T-cell (primary cell): ENCODE measurements at regions not wholly inside any gene's neighbourhood (a gene's known extent, or its start where the extent isn't known, plus 50 kb on each side); places are given as distances from the start of the nearest gene placed in this dataset.

Source experiments
- ATAC-seq, 4 experiments: fragments of 200-7000 bp in 3 of 4; fragments of 150-1000 bp in 1 of 4; cut with Tn5 transposase; replicated peaks in 1 of 4; 1 replicate in 3 of 4; 2 replicates in 1 of 4; pipeline ENCODE4 v1.10.0; 2021; ENCODE audit warnings: moderate library complexity in 3 of 4, mild to moderate bottlenecking in 2 of 4, moderate number of reproducible peaks in 1 of 4
- CTCF ChIA-PET, 2 donors: fragments of 300-600 bp; sonication (Branson Sonifier 250); formaldehyde crosslinking; loops; one replicate each; lab custom pipeline; 2022; ENCODE audit warnings: antibody characterized with exemption in 2 of 2; lab: Charles Lee
- POLR2A ChIA-PET, 2 donors: fragments of 300-600 bp; sonication (Branson Sonifier 250); formaldehyde crosslinking; loops; one replicate each; lab custom pipeline; 2022; ENCODE audit warnings: antibody characterized with exemption in 2 of 2; lab: Charles Lee
- DNase-seq, 35 experiments: peaks; one replicate each; pipeline versions ENCODE4 v3.0.0 to v3.0.0-alpha.2; 2013 to 2023
- H3K27ac ChIP-seq: one replicate; pipeline ENCODE4 v1.5.1; 2013; ENCODE audit warnings: low read length
- H3K27me3 ChIP-seq, 2 experiments: replicated peaks in 1 of 2; 1 replicate in 1 of 2; 2 replicates in 1 of 2; pipeline versions ENCODE4 v1.6.1 to v1.7.0; 2013; ENCODE audit warnings: low read length in 1 of 2, mixed read lengths in 1 of 2; ENCODE audit not compliant: control insufficient read depth in 2 of 2, insufficient read depth in 2 of 2; ENCODE audit errors: extremely low read depth in 1 of 2
- H3K36me3 ChIP-seq, 2 donors: 1 replicate in 1 of 2; 2 replicates in 1 of 2; pipeline versions ENCODE4 v1.6.1 to v1.7.0; 2013; ENCODE audit warnings: low read length in 1 of 2; ENCODE audit not compliant: control insufficient read depth in 2 of 2, insufficient read depth in 1 of 2; ENCODE audit errors: extremely low read depth in 1 of 2
- H3K4me1 ChIP-seq, 2 experiments: 1 replicate in 1 of 2; 2 replicates in 1 of 2; pipeline versions ENCODE4 v1.6.1 to v1.7.0; 2013; ENCODE audit warnings: low read length in 2 of 2, mixed read lengths in 1 of 2; ENCODE audit not compliant: insufficient read depth in 2 of 2, control insufficient read depth in 1 of 2; ENCODE audit errors: extremely low read depth in 1 of 2
- H3K4me3 ChIP-seq, 2 donors: 1 replicate in 1 of 2; 2 replicates in 1 of 2; pipeline versions ENCODE4 v1.5.1 to v1.7.0; 2013; ENCODE audit warnings: mild to moderate bottlenecking in 2 of 2, low read length in 1 of 2, moderate library complexity in 1 of 2; ENCODE audit not compliant: control insufficient read depth in 1 of 2; ENCODE audit errors: extremely low read depth in 1 of 2
- H3K9me3 ChIP-seq: 2 replicates; pipeline ENCODE4 v1.7.0; 2013
- H3K27ac Mint-ChIP-seq, 2 donors: one replicate each; pipeline ENCODE4 v1.8.0; 2020 to 2021; ENCODE audit warnings: mild to moderate bottlenecking in 2 of 2, mixed read lengths in 2 of 2
- H3K27me3 Mint-ChIP-seq, 2 donors: one replicate each; pipeline ENCODE4 v1.8.0; 2021 to 2022; ENCODE audit warnings: mixed read lengths in 2 of 2
- H3K36me3 Mint-ChIP-seq: one replicate; pipeline ENCODE4 v1.8.0; 2021; ENCODE audit warnings: mixed read lengths
- H3K4me1 Mint-ChIP-seq, 3 donors: one replicate each; pipeline ENCODE4 v1.8.0; 2020 to 2022; ENCODE audit warnings: mixed read lengths in 3 of 3, mild to moderate bottlenecking in 1 of 3
- H3K4me3 Mint-ChIP-seq, 3 donors: one replicate each; pipeline ENCODE4 v1.8.0; 2020 to 2022; ENCODE audit warnings: mild to moderate bottlenecking in 3 of 3, mixed read lengths in 3 of 3, moderate library complexity in 3 of 3
- H3K9me3 Mint-ChIP-seq, 3 donors: one replicate each; pipeline ENCODE4 v1.8.0; 2020 to 2022; ENCODE audit warnings: mixed read lengths in 3 of 3
- WGBS: methylation state at CpG from one replicate; pipeline ENCODE4 v1.1.5; 2013; ENCODE audit warnings: missing lambda C conversion rate; ENCODE audit not compliant: insufficient coverage; 5-methylcytosine and 5-hydroxymethylcytosine counted together

DNA sequence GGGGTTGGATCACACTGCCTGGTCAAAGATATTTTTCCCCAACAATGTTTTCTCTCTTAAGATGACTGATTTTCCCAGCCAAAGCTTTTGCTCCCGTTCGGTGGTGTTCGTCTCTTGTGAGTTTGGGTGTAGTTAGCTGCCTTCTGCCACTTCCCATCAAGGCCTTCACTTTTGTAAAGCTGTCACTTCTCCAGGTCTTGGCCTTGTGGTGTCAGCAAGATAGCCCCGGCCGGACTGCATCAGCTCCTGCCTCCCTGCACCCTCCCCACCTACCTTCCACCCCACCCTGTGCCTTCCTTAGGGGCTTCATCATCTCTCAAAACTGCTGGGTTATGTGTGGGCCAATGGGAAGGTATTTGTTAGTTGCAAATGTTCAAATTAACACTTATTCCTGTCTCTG lies 228.9 kb downstream of the BCL11A start:
- Mint-ChIP-seq H3K27ac (no peak overlapping the region), H3K27me3 (peaks cover 0 to 4% of the 10 kb centered on the region in 2 donors), H3K36me3 (no peaks in the 10 kb centered on the region), H3K9me3 (peaks cover 3 to 9% (median 6%) of the 10 kb centered on the region in 3 donors), H3K4me1 (no peaks in the 10 kb centered on the region), H3K4me3 (no peak overlapping the region)
- H3K27me3 ChIP-seq = no peaks in the 10 kb centered on the region
- no peaks in the 10 kb centered on the region for H3K9me3 ChIP-seq
- ATAC-seq (no peak), DNase-seq (no peak)
- ChIA-PET CTCF (no interaction called here), POLR2A (no interaction called here)
- H3K27ac ChIP-seq = no peak overlapping the region
- no peak overlapping the region for H3K4me3 ChIP-seq
- no CpG with 5 or more reads among the region's 5 CpGs for WGBS
- no peaks in the 10 kb centered on the region for H3K4me1 ChIP-seq
- no peaks in the 10 kb centered on the region for H3K36me3 ChIP-seq

DNA sequence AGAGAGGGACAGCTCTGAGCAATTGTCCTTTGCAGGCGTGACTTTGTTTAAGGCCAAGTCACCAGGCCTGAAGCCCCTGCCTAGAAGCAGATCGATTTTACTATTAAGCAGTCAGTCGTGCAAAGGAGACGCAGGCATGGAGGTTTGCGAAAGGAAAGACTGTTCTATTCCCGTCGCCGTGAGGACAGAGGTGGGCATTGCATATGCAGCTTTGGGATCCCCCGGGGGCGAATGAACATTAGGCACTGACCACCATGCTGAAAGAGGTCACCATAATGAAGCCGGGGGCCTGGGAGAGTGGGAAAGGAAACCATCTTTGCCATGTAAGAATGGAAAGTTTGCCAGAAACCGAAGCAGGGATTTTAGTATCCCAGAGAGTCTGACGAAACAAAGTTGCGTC lies 231.6 kb downstream of the BCL11A start:
- Histone ChIP-seq H3K27me3 (no peaks in the 10 kb centered on the region), H3K4me3 (no peak overlapping the region), H3K27ac (no peak overlapping the region), H3K36me3 (no peaks in the 10 kb centered on the region), H3K9me3 (no peaks in the 10 kb centered on the region), H3K4me1 (no peaks in the 10 kb centered on the region)
- Mint-ChIP-seq H3K4me3 (no peak overlapping the region), H3K9me3 (peaks cover 3 to 9% (median 6%) of the 10 kb centered on the region in 3 donors), H3K27ac (no peak overlapping the region), H3K36me3 (no peaks in the 10 kb centered on the region), H3K4me1 (peaks cover 0 to 2% (median 0%) of the 10 kb centered on the region in 3 donors), H3K27me3 (peaks cover 4 to 8% of the 10 kb centered on the region in 2 donors)
- ChIA-PET POLR2A (no interaction called here), CTCF (interaction anchor here in 1 of 2 donors (0.6 kb wide), 1 partner anchor 34 kb away, joined by 3 read pairs; no protein-coding TSS in a partner anchor)
- no peak for ATAC-seq
- WGBS = 86% methylated on average over 12 of the region's 14 CpGs
- no peak for DNase-seq

DNA sequence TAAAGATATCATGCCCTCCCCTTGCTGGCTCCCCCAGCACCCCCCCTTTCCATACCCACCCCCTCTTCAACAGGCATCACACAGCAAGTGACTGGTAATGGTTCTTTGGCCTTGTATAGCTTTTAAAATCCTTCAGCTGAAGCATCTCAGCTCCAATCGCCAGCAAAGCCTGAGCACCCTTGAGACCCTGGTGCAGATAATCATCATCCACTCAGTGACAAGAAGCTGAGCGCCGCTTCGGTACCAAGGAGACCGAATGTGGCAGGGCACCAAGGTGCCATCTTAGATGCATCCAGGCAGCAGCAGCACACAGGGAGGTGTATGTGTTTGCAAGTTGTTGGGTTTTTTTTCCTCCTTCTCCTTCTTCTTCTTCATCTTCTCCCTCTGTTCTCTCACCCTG lies 232.7 kb downstream of the BCL11A start:
- no peak for DNase-seq
- Histone ChIP-seq H3K4me3 (no peak overlapping the region), H3K9me3 (no peaks in the 10 kb centered on the region), H3K36me3 (no peaks in the 10 kb centered on the region), H3K4me1 (no peaks in the 10 kb centered on the region), H3K27ac (no peak overlapping the region), H3K27me3 (no peaks in the 10 kb centered on the region)
- Mint-ChIP-seq H3K4me3 (no peak overlapping the region), H3K9me3 (peaks cover 0 to 3% (median 3%) of the 10 kb centered on the region in 3 donors), H3K36me3 (no peaks in the 10 kb centered on the region), H3K4me1 (peaks cover 0 to 2% (median 0%) of the 10 kb centered on the region in 3 donors), H3K27me3 (peaks cover 4 to 8% of the 10 kb centered on the region in 2 donors), H3K27ac (no peak overlapping the region)
- CTCF ChIA-PET = no interaction called here
- WGBS = 94% methylated on average over 3 of the region's 5 CpGs
- POLR2A ChIA-PET = no interaction called here
- no peak for ATAC-seq

DNA sequence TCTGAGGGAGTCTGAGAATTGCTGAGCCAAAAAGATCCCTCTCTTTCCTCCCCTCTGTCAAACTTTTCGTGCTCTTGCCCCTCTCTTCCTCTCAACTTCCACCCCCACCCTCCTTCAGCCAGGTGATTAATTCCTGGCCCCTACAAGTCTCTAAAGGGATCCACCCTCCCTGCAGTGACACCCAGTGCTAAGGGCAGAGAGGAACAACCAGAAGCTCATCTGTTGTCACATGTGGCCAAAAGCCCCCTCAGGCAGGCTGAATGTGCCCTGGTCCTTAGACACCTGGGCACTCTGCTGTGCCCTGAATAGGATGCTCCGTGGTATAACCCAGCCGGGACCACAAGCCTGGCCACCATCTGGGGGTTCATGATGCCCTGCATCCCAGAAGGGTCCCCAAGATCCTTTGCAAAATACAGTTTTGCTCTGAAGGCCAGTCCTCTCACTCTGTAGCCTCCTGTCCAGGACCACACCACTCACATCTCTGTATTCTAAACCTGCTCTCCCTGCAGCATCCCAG lies 234.4 kb downstream of the BCL11A start:
- CTCF ChIA-PET = no interaction called here

DNA sequence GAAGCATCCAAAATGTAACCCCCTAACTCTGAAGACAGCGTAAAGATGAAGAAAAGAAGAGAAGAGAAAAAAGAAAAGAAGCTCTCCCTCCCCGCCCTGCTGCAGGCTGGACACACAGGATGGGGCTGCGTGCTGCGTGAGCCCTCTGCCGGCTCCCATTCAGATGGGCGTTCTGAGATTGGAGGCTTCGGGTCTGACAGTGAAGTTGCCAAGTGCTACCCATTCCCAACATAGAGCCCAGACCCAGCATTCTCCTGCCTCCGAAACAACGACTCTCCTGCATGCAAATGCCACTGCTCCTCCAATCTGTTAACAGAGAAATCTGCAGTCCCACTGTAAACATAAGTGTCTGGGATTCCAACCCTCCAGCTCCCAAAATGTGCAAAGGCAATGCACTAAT lies 234.9 kb downstream of the BCL11A start:
- no peaks in the 10 kb centered on the region for H3K36me3 Mint-ChIP-seq
- no peak overlapping the region for H3K27ac ChIP-seq
- 83% methylated on average over 8 of the region's 9 CpGs for whole genome bisulfite sequencing
- H3K27me3 ChIP-seq = no peaks in the 10 kb centered on the region
- H3K36me3 ChIP-seq = no peaks in the 10 kb centered on the region
- ChIA-PET POLR2A (no interaction called here), CTCF (no interaction called here)
- ATAC-seq (no peak), DNase-seq (no peak)
- H3K4me1 Mint-ChIP-seq = peaks cover 0 to 2% (median 0%) of the 10 kb centered on the region in 3 donors
- no peaks in the 10 kb centered on the region for H3K9me3 ChIP-seq
- peaks cover 4 to 8% of the 10 kb centered on the region in 2 donors for H3K27me3 Mint-ChIP-seq
- no peak overlapping the region for H3K27ac Mint-ChIP-seq
- no peak overlapping the region for H3K4me3 ChIP-seq
- H3K4me3 Mint-ChIP-seq = no peak overlapping the region
- H3K4me1 ChIP-seq = no peaks in the 10 kb centered on the region
- no peaks in the 10 kb centered on the region for H3K9me3 Mint-ChIP-seq

More for the DNA sequence above, 234.4 kb downstream of the BCL11A start:
- H3K9me3 ChIP-seq = no peaks in the 10 kb centered on the region
- no peaks in the 10 kb centered on the region for H3K4me1 ChIP-seq
- Mint-ChIP-seq H3K27ac (no peak overlapping the region), H3K27me3 (peaks cover 4 to 8% of the 10 kb centered on the region in 2 donors), H3K9me3 (no peaks in the 10 kb centered on the region), H3K4me3 (no peak overlapping the region), H3K36me3 (no peaks in the 10 kb centered on the region), H3K4me1 (peaks cover 0 to 2% (median 0%) of the 10 kb centered on the region in 3 donors)
- ATAC-seq = no peak
- POLR2A ChIA-PET = no interaction called here
- WGBS = 78% methylated on average over 3 of the region's 3 CpGs
- no peak for DNase-seq
- H3K4me3 ChIP-seq = no peak overlapping the region
- H3K36me3 ChIP-seq = no peaks in the 10 kb centered on the region
- no peak overlapping the region for H3K27ac ChIP-seq
- no peaks in the 10 kb centered on the region for H3K27me3 ChIP-seq

DNA sequence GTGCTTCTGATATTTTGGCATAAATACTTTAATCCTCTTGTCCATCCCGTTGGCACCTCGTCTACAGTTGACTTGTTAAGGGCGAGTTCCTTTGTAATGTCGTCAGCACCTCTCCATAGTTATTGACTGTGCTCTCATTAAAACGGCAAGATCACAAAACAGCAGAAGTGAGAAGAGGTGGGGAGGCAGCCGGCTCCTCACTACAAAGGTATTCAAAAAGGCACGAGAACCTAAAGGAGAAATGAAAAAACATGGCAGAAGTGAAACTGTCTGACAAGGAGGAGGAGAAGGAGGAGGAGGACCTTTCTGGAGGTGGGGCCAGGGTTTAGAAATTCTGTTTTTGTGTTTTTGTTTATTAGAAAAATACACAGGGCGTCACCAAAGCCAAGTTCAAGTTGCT lies 235.6 kb downstream of the BCL11A start:
- Mint-ChIP-seq H3K36me3 (no peaks in the 10 kb centered on the region), H3K4me3 (no peak overlapping the region), H3K9me3 (no peaks in the 10 kb centered on the region), H3K27ac (no peak overlapping the region), H3K27me3 (peaks cover 4 to 5% of the 10 kb centered on the region in 2 donors), H3K4me1 (peaks cover 0 to 3% (median 0%) of the 10 kb centered on the region in 3 donors)
- Histone ChIP-seq H3K27me3 (no peaks in the 10 kb centered on the region), H3K36me3 (no peaks in the 10 kb centered on the region), H3K9me3 (no peaks in the 10 kb centered on the region), H3K4me1 (no peaks in the 10 kb centered on the region), H3K27ac (no peak overlapping the region), H3K4me3 (no peak overlapping the region)
- no peak for ATAC-seq
- POLR2A ChIA-PET = no interaction called here
- CTCF ChIA-PET = no interaction called here
- DNase-seq = no peak
- 83% methylated on average over 3 of the region's 8 CpGs for WGBS

DNA sequence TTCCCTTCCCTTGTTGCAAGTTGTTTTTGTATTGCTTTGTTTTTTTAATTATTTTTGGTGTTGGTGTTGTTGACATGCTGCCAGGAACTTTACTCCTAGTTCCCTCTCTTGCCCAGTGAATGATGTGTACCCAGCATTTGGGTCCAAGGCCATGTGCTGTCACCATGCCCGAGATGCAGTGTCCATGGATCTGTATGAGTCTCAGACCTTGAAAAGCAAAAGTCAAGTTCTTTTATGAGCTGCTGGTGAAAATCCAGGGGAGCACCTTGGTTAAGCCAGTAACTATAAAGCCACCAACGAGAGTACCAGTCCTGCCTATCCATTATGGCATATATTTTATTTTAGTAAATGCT lies 236.4 kb downstream of the BCL11A start:
- H3K9me3 ChIP-seq = no peaks in the 10 kb centered on the region
- CTCF ChIA-PET = no interaction called here
- no peak for ATAC-seq
- no peaks in the 10 kb centered on the region for H3K27me3 ChIP-seq
- H3K4me3 ChIP-seq = no peak overlapping the region
- Mint-ChIP-seq H3K4me1 (peaks cover 0 to 4% (median 0%) of the 10 kb centered on the region in 3 donors), H3K27me3 (peaks cover 4 to 5% of the 10 kb centered on the region in 2 donors), H3K4me3 (no peak overlapping the region), H3K9me3 (no peaks in the 10 kb centered on the region), H3K36me3 (no peaks in the 10 kb centered on the region), H3K27ac (no peak overlapping the region)
- POLR2A ChIA-PET = no interaction called here
- no peak overlapping the region for H3K27ac ChIP-seq
- no peaks in the 10 kb centered on the region for H3K4me1 ChIP-seq
- no peaks in the 10 kb centered on the region for H3K36me3 ChIP-seq
- 100% methylated on average over 1 of the region's 2 CpGs for WGBS
- DNase-seq = no peak
